GM18498 (cell line): ENCODE measurements at regions not wholly inside any gene's neighbourhood (a gene's known extent, or its start where the extent isn't known, plus 50 kb on each side); places are given as distances from the start of the nearest gene placed in this dataset.

Experiments used
- ATAC-seq: cut with Tn5 transposase; IDR thresholded peaks from one replicate; pipeline ENCODE4 v1.9.1; 2021; ENCODE audit warnings: mild to moderate bottlenecking, moderate library complexity; ENCODE audit not compliant: unreplicated experiment

- ATAC-seq = no peak
Observed at GRCh38 chr3:144067059-144067458, 95.4 kb downstream of the DIPK2A start.

- ATAC-seq = no peak
Observed at GRCh38 chr3:144073698-144074097, 102.1 kb downstream of the DIPK2A start.

- ATAC-seq = no peak
Observed at GRCh38 chr3:144079634-144080033, 108.0 kb downstream of the DIPK2A start.

GRCh38 chr3:144084929-144085328, 113.3 kb downstream of the DIPK2A start:
- ATAC-seq = no peak

GRCh38 chr3:144085964-144086363, 114.3 kb downstream of the DIPK2A start:
- ATAC-seq = no peak

- ATAC-seq = no peak
Observed at GRCh38 chr3:144096016-144096415, 124.4 kb downstream of the DIPK2A start.

- no peak for ATAC-seq
Observed at GRCh38 chr3:144097163-144097562, 125.5 kb downstream of the DIPK2A start.

- ATAC-seq = no peak
Observed at GRCh38 chr3:144098691-144099090, 127.1 kb downstream of the DIPK2A start.

GRCh38 chr3:144102421-144102820, 130.8 kb downstream of the DIPK2A start:
- ATAC-seq = no peak

- ATAC-seq = no peak
Observed at GRCh38 chr3:144104186-144104585, 132.6 kb downstream of the DIPK2A start.

GRCh38 chr3:144104679-144105078, 133.1 kb downstream of the DIPK2A start:
- ATAC-seq = no peak

- no peak for ATAC-seq
Observed at GRCh38 chr3:144105542-144105941, 133.9 kb downstream of the DIPK2A start.

- ATAC-seq = no peak
Observed at GRCh38 chr3:144106970-144107369, 135.3 kb downstream of the DIPK2A start.

- ATAC-seq = no peak
Observed at GRCh38 chr3:144107923-144108322, 136.3 kb downstream of the DIPK2A start.

GRCh38 chr3:144109944-144110343, 138.3 kb downstream of the DIPK2A start:
- peak; percentile 97 for ATAC-seq

GRCh38 chr3:144112036-144112435, 140.4 kb downstream of the DIPK2A start:
- ATAC-seq = no peak

- no peak for ATAC-seq
Observed at GRCh38 chr3:144112437-144112836, 140.8 kb downstream of the DIPK2A start.

- no peak for ATAC-seq
Observed at GRCh38 chr3:144114767-144115166, 143.1 kb downstream of the DIPK2A start.

- ATAC-seq = no peak
Observed at GRCh38 chr3:144119633-144120032, 148.0 kb downstream of the DIPK2A start.

- no peak for ATAC-seq
Observed at GRCh38 chr3:144121661-144122060, 150.0 kb downstream of the DIPK2A start.

- no peak for ATAC-seq
Observed at GRCh38 chr3:144127014-144127413, 155.4 kb downstream of the DIPK2A start.

GRCh38 chr3:144127700-144128099, 156.1 kb downstream of the DIPK2A start:
- ATAC-seq = peak; percentile 35

GRCh38 chr3:144128108-144128892, 156.7 kb downstream of the DIPK2A start:
- peak; percentile 99 for ATAC-seq
